DMS79 treated with DMSO at 0.1 percent for 48 hours (cell line): ENCODE measurements at regions not wholly inside any gene's neighbourhood (a gene's known extent, or its start where the extent isn't known, plus 50 kb on each side); places are given as distances from the start of the nearest gene placed in this dataset.
"Not testable (repeated sequence)": the region's sequence is repeated elsewhere in the genome, so short reads cannot be mapped to it uniquely, and the experiment has no call there.

Experiments
- DNase-seq: peaks from one replicate; lab custom pipeline; 2025; lab: John Stamatoyannopoulos, UW

- no peak for DNase-seq
These were observed 115.5 kb downstream of the DHRS2 start for GRCh38 chr14:23751616-23752015.

- DNase-seq = no peak
These were observed 127.2 kb downstream of the DHRS2 start for GRCh38 chr14:23763394-23763793.

DNA sequence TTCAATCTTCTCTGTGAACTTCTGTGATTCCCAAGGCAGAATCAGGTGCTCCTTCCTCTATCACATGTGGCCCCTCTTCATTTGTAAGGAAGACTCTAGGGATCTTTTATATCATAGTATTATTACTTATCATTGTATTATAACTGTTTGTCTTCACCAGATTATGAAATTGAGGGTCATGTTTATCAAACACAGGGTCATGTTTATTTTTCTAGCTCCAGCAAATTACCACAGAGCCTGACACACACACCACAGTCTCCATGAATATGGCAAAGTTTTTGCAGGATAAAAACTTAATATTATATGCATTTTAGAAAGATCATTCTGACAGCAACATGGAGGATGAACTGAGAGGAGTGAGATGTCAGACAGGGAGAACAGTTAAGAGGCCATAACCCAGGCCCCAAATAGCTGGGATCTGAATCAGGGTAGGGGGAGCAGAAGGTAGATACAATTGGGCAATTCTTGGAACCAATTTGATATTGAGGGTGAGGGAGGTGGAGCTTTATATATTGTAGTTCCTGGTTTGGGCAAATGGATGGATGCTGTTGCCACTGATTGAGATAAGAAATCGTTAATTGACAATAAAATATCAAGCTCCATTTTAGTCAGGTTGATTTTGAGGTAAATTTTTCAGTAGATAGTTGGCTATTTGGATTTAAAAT, 130.7 kb downstream of the DHRS2 start:
- DNase-seq = no peak

GRCh38 chr14:23769221-23769728, 133.1 kb downstream of the DHRS2 start:
- not testable (repeated sequence) for DNase-seq

GRCh38 chr14:23773981-23774380, 137.8 kb downstream of the DHRS2 start:
- DNase-seq = no peak

- no peak for DNase-seq
These were observed 140.1 kb downstream of the DHRS2 start for GRCh38 chr14:23776296-23776695.

DNA sequence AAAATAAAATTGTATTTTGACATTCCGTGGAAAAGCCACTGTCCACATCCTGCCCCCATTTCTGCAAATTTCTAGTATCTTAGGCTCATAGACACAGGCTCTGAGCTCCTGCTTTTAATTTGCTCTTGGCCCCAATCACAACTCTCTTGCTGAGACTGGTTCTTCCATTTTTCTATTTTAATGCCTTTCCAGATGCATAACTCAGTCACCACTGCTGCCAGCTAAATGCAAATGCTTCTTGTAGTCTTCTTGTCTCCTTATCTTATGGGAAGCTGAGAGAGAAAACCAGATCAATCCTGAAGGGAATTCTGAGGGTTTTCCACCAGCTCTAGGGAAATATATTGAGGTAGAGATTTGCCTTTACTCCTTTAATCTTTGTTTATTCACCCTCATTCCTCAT, 149.0 kb downstream of the DHRS2 start:
- DNase-seq = no peak

DNA sequence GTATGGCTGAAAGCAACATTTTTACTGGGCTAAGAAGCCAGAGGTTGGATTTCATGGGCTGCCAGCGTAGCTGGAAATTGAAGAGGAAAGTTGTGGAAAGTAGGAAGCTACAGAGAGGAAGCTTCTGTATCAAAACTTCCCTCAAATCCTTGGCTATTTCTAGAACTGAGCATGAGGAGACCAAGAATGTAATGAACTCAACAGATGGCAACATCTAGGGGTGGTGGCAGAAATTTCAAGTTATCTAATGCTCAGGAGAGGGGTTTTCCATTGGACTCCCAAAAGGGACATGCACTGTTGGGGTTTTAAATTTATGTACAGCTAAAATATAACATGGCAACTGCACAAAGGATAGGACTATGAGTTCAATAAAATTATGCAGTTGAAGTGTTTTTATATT, 151.3 kb downstream of the DHRS2 start:
- DNase-seq = no peak

DNA sequence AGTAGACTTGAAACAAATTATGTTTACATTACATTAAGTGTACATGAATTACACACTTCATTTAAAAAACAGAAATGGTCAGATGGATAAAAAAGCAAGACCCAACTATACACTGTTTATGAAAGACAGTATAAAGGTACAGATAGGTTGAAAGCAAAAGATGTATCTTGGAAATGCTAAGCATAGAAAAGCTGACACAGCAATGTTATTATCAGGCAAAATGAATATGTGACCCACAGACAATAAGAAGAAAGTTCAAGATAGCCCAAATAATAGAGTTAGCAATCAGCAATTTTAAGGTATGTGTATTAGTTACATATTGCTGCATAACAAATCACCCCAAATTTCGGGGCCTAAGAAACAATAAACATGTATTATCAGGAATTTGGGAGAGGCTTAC, 153.5 kb downstream of the DHRS2 start:
- DNase-seq = no peak

DNA sequence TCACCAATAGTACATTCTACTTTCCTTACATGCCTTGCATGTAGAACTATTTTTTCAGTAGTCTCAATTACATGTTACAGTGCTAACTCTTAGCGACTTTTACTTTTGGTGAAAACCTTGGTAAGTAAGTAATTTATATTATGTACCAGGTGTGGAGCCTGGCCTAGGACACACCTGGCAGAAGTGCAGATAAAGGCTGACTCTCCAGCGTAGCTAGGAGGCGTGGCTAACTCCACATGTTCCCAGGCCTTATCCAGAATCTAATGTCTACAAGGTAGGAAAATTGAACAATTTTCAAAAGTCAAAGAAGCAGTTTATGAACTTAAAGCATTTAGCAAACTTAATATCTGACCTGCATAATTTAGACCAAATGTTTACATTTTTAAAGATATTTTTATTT, 157.4 kb downstream of the DHRS2 start:
- DNase-seq = no peak

GRCh38 chr14:23800811-23801210, 152.8 kb upstream of the DHRS4 start:
- DNase-seq = no peak

- DNase-seq = no peak
These were observed 151.8 kb upstream of the DHRS4 start for GRCh38 chr14:23801766-23802165.

DNA sequence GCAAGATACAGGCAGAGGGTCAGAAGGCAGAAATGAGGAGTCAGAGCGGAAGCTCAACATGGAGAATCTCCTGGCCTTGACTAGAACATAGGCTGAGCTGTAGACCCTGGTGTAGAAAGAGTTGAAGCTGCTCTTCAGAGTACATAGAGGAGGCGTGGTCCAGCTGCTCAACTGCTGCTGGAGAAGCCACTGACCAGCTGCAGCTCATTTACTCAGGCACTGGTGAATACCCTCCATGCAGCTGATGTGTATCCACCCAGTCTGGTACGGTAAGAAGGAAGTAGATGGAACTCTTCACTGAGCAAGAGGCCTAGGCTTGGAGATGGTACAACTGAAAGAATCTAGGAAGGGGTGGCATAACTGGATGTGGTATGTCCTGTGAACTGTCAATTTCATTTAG, 148.8 kb upstream of the DHRS4 start:
- DNase-seq = no peak

DNA sequence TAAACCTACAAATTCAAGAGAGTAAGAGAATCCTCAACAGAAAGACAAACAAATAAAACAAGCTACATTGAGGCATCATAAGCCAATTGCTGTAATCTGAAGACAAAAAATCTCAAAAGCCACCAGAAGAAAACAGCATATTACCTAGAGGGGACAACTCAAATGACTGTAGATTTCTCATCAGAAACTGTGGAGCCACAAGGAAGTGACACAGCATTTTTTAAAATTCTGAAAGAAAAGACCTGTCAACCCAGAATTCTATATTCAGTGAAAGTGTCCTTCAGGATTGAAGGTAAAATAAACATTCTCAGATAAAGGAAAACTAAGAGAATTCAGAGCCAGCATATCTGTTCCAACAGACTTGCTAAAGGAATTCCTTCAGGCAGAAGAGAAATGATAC, 147.8 kb upstream of the DHRS4 start:
- DNase-seq = no peak

DNA sequence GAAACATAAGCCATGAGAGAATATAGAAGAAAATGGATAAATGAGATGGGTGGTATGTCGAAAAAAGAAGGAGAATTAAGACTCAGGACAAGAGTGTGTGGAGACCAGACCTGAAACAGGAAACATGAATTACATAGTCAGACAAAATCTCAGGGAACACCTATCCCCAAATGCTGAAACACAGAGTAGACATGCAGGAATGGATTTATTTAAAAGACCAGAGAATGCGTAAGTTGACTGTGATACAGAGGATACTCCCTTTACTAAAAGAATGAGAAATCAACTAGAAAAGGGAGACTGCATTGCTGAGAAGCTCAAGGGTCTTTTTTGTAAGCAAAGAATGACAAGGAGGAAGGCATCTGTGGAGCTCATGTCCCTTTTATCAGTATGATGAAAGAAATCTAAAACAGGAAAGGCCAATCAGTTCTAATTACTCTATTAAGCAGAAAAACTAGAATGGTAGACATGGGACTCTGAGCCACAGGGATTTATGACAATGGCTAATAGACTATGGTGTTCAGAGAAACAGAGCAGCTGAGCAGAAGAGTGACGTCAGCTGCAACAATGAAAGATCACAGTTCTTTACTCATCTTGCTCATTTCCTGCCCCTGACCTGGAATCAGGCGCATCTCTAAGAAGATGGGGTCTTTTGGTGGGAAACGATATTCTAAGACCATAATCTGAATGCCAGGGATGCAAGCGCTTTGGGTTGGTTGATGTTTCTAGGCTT, 138.9 kb upstream of the DHRS4 start:
- no peak for DNase-seq

- no peak for DNase-seq
These were observed 137.2 kb upstream of the DHRS4 start for GRCh38 chr14:23816371-23816770.

GRCh38 chr14:23817164-23817767, 136.3 kb upstream of the DHRS4 start:
- no peak for DNase-seq

GRCh38 chr14:23827100-23827892, 126.3 kb upstream of the DHRS4 start:
- no peak for DNase-seq

DNA sequence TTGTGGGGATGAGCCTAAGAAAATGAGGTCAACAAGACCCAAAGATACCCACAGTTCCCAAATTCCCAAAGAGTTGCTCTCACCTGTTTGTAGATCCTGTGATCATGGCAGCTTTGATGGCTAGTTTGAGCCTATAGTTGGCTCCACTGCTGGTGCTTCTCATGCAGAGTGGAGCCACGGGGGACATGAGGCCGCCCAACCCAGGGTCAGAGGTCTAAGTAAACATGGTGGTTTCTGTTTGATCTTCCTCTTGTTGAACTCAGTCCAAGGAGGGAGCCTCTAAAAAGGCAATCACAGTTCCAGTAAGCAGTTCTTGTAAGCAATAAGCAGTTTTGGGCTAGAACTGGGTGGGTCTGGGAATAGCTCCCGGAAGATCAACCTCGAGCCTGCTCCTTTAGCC, 125.6 kb upstream of the DHRS4 start:
- DNase-seq = no peak

- no peak for DNase-seq
These were observed 125.0 kb upstream of the DHRS4 start for GRCh38 chr14:23828616-23829015.

- no peak for DNase-seq
These were observed 123.7 kb upstream of the DHRS4 start for GRCh38 chr14:23829736-23830471.

DNA sequence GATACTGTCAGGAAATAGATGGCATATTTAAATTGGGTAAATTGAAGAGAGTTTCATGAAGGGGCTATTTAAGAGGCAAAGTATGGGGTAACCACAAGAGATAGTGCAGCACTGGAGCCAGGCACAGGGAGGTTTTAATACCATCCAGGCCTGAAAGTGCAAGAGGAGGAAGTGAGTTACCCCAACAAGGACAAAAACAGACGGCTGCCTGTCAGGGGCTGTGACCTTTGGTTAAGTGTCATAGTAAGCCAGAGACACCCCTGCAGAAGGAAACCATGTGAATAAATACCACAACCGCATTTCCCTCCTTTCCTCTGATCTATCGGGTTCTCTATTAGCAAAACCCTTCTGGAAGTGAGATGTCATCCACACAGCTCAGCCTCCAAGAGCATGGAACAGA, 122.0 kb upstream of the DHRS4 start:
- no peak for DNase-seq
